ENCODE measurements at regions not wholly inside any gene's neighbourhood (a gene's known extent, or its start where the extent isn't known, plus 50 kb on each side); places are given as distances from the start of the nearest gene placed in this dataset.

DNA sequence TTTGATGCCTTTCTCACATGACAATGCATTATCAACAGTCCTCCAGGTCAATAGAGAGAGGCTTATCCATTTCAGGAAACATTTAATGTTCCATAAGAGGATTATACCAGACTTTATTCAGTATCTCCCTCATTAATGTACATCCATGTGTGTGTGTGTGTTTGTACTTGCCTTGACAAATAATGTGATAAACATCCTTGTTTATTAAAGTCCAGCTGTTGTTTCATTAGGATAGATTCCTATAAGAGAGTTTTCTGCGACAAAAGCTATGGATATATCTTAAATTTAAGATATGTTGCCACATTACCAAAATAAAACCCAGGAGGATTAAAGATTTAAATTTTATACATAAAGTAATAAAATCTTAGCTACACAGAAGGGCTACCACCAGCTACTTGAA, 492.6 kb downstream of the TOX3 start:
- no peak for DNase-seq
- H3K4me3 ChIP-seq, result no peak overlapping the region
- WGBS, 5 donors, result 66 to 90% (median 81%) methylated on average over 1 of the region's 1 CpG
- no peak for TF ChIP-seq POLR2AphosphoS5 (IDR thresholded peaks at IDR 0.05)
- TF ChIP-seq CTCF (IDR thresholded peaks at IDR 0.05 in 8 of 11, conservative IDR thresholded peaks at IDR 0.05 in 3 of 11), result no peak
- TF ChIP-seq POLR2A (IDR thresholded peaks at IDR 0.05), result no peak
- H3K4me1 ChIP-seq, result no peaks in the 10 kb centered on the region
- H3K9me3 ChIP-seq, result peaks cover 0 to 12% (median 0%) of the 10 kb centered on the region in 8 donors
- no peak overlapping the region for H3K27ac ChIP-seq
- no peaks in the 10 kb centered on the region for H3K36me3 ChIP-seq
- no peaks in the 10 kb centered on the region for H3K27me3 ChIP-seq (replicated peaks in 1 of 7)
- intact Hi-C loops (cut with DNase I; ENCODE audit: low total_unique reads), result no loop called here

GRCh38 chr16:52052818-52053217, 494.1 kb downstream of the TOX3 start:
- no peak for DNase-seq
- H3K9me3 ChIP-seq, result peaks cover 0 to 20% (median 3%) of the 10 kb centered on the region in 8 donors
- no peak overlapping the region for H3K4me3 ChIP-seq
- H3K4me1 ChIP-seq, result no peaks in the 10 kb centered on the region
- H3K36me3 ChIP-seq, result no peaks in the 10 kb centered on the region
- intact Hi-C loops (cut with DNase I; ENCODE audit: low total_unique reads), result no loop called here
- TF ChIP-seq POLR2A (IDR thresholded peaks at IDR 0.05), result no peak
- no peak for TF ChIP-seq CTCF (IDR thresholded peaks at IDR 0.05 in 8 of 11, conservative IDR thresholded peaks at IDR 0.05 in 3 of 11)
- no peak for TF ChIP-seq POLR2AphosphoS5 (IDR thresholded peaks at IDR 0.05)
- H3K27ac ChIP-seq, result no peak overlapping the region
- H3K27me3 ChIP-seq (replicated peaks in 1 of 7), result no peaks in the 10 kb centered on the region

DNA sequence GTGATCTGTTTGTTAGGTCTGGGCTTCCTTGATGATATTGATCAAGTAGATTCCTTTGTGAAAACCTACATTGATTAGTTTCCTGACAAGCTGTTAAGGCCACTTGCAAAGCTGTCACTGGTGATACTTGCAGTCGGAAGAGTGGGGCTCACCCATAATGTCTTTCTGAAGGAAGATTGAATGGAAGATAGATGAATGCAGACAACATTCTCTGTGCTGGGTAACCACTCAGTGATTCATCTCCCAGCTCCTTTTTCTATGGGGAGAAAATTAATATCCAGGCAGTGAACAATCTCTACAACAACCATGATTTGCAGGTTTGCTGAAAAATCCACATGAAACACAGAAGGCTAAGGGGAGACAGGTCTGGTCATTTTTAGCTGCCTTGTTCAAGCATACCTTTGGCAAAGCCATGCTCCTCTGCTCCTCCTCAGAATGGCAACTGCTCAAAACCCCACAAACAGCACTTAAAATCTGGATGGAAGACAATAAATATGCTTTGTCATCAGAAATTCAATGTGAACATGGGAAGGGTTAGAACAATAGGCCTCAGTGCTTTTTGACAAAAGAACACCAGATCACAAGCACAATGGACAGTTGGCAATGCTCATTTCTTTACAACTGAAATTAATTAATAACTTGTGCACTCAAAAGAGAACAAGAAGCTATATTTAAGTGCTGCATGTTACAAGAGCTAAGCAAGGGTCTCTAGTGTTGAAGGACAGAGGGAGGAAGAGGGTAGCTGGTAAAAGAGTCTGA, 495.4 kb downstream of the TOX3 start:
- DNase-seq, result no peak
- Histone ChIP-seq H3K9me3 (peaks cover 0 to 30% (median 13%) of the 10 kb centered on the region in 8 donors), H3K27me3 (replicated peaks in 1 of 7) (no peaks in the 10 kb centered on the region), H3K4me3 (no peak overlapping the region), H3K36me3 (no peaks in the 10 kb centered on the region), H3K4me1 (no peaks in the 10 kb centered on the region), H3K27ac (no peak overlapping the region)
- no peak for TF ChIP-seq POLR2AphosphoS5 (IDR thresholded peaks at IDR 0.05)
- WGBS, 5 donors, result 83 to 95% (median 85%) methylated on average over 1 of the region's 1 CpG
- intact Hi-C loops (cut with DNase I; ENCODE audit: low total_unique reads), result no loop called here

DNA sequence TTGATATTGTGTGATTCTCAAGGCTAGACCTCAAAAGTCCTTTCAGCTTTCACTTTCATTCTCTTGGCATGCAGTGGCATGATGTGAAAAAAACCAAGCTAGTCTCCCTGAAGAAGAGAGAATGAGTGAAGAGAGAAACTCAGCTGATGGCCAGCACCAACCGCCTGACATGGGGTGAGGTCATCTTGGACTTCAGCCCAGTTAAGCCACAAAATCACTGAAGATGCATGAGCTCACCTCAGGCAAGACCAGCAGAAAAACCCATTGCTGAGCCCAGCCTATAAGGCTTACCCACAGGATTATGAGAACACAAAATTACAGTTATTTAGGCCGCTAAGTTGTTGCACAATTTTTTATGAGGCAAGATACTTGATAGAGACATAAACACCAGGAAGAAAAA, 496.5 kb downstream of the TOX3 start:
- no peaks in the 10 kb centered on the region for H3K27me3 ChIP-seq (replicated peaks in 1 of 7)
- H3K27ac ChIP-seq, result no peak overlapping the region
- no peak for TF ChIP-seq POLR2AphosphoS5 (IDR thresholded peaks at IDR 0.05)
- TF ChIP-seq POLR2A (IDR thresholded peaks at IDR 0.05), result no peak
- TF ChIP-seq CTCF (IDR thresholded peaks at IDR 0.05 in 8 of 11, conservative IDR thresholded peaks at IDR 0.05 in 3 of 11), result no peak
- no peak for DNase-seq
- peaks cover 0 to 41% (median 25%) of the 10 kb centered on the region in 8 donors for H3K9me3 ChIP-seq
- 69 to 78% (median 71%) methylated on average over 2 of the region's 2 CpGs for WGBS, 5 donors
- no peaks in the 10 kb centered on the region for H3K4me1 ChIP-seq
- H3K4me3 ChIP-seq, result no peak overlapping the region
- intact Hi-C loops (cut with DNase I; ENCODE audit: low total_unique reads), result no loop called here
- no peaks in the 10 kb centered on the region for H3K36me3 ChIP-seq
